Right lobe of liver (tissue), 4 donors: ENCODE measurements at regions not wholly inside any gene's neighbourhood (a gene's known extent, or its start where the extent isn't known, plus 50 kb on each side); places are given as distances from the start of the nearest gene placed in this dataset.

Experiments
- POLR2A ChIP-seq: fragments of 450-650 bp; IDR thresholded peaks from one replicate; pipeline ENCODE4 v1.6.1; 2017; ENCODE audit warnings: antibody characterized with exemption, mild to moderate bottlenecking
- TF ChIP-seq, protein P1 (sequence below), 4 donors: fragments of 200-600 bp in 3 of 4; fragments of 450-650 bp in 1 of 4; IDR thresholded peaks; one replicate each; pipeline versions ENCODE4 v1.5.1 to v1.8.0; 2016 to 2022; ENCODE audit warnings: antibody characterized with exemption in 4 of 4, mild to moderate bottlenecking in 2 of 4
- donor health status: DM: no; HTN: no; CAD: no.
- donor health status: DM: no; HTN: no; CAD: no.
- donor health status: DM: no; HTN: yes; CAD: no.

DNA sequence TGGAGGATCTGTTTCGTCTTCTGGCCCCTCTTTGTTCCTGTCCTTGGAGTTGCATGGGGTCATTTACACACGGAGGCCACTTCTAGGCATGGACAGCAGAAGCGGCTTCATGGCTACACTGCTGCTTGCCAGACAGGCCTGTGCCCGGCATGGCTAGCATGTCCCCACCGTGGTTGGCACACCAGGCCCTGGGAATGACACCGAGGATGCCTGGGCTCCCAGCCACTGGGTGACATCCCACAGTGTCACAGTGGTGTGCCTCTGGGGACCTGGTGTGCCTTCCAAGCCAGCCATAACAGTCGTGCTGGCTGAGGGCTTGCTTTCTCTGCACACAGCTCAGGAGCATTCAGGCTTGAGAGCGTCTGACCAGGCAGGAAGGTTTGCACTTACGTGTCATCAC is 910.1 kb downstream of the TBC1D22A start:
- no peak for TF ChIP-seq POLR2A
- TF ChIP-seq, protein P1, sequence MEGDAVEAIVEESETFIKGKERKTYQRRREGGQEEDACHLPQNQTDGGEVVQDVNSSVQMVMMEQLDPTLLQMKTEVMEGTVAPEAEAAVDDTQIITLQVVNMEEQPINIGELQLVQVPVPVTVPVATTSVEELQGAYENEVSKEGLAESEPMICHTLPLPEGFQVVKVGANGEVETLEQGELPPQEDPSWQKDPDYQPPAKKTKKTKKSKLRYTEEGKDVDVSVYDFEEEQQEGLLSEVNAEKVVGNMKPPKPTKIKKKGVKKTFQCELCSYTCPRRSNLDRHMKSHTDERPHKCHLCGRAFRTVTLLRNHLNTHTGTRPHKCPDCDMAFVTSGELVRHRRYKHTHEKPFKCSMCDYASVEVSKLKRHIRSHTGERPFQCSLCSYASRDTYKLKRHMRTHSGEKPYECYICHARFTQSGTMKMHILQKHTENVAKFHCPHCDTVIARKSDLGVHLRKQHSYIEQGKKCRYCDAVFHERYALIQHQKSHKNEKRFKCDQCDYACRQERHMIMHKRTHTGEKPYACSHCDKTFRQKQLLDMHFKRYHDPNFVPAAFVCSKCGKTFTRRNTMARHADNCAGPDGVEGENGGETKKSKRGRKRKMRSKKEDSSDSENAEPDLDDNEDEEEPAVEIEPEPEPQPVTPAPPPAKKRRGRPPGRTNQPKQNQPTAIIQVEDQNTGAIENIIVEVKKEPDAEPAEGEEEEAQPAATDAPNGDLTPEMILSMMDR (IDR thresholded peaks at IDR 0.05): no peak
